ENCODE measurements at regions not wholly inside any gene's neighbourhood (a gene's known extent, or its start where the extent isn't known, plus 50 kb on each side); places are given as distances from the start of the nearest gene placed in this dataset.

- H3K27me3 Mint-ChIP-seq, result peaks cover 17% of the 10 kb centered on the region
- TF ChIP-seq CTCF (conservative IDR thresholded peaks at IDR 0.05), result no peak
- no peaks in the 10 kb centered on the region for H3K9me3 Mint-ChIP-seq
- no peaks in the 10 kb centered on the region for H3K36me3 Mint-ChIP-seq
- peaks cover 24% of the 10 kb centered on the region for H3K4me1 Mint-ChIP-seq (ENCODE audit: unreplicated experiment)
- H3K4me3 Mint-ChIP-seq, result no peak overlapping the region
- H3K27ac Mint-ChIP-seq, result no peak overlapping the region
- no peak for DNase-seq (ENCODE audit: extremely low spot score, unreplicated experiment)
Observed at GRCh38 chr11:131218542-131218941, 151.9 kb upstream of the NTM start.

GRCh38 chr11:131219646-131220045 lies 150.8 kb upstream of the NTM start:
- Mint-ChIP-seq H3K4me3 (no peak overlapping the region), H3K9me3 (no peaks in the 10 kb centered on the region), H3K27me3 (peaks cover 13% of the 10 kb centered on the region), H3K27ac (no peak overlapping the region), H3K36me3 (no peaks in the 10 kb centered on the region), H3K4me1 (ENCODE audit: unreplicated experiment) (peaks cover 34% of the 10 kb centered on the region)
- DNase-seq (ENCODE audit: extremely low spot score, unreplicated experiment), result no peak
- no peak for TF ChIP-seq CTCF (conservative IDR thresholded peaks at IDR 0.05)

GRCh38 chr11:131223198-131223991 lies 147.0 kb upstream of the NTM start:
- Mint-ChIP-seq H3K27ac (no peak overlapping the region), H3K27me3 (peaks cover 3% of the 10 kb centered on the region), H3K4me1 (ENCODE audit: unreplicated experiment) (peaks cover 27% of the 10 kb centered on the region), H3K4me3 (no peak overlapping the region), H3K36me3 (no peaks in the 10 kb centered on the region), H3K9me3 (no peaks in the 10 kb centered on the region)
- no peak for DNase-seq (ENCODE audit: extremely low spot score, unreplicated experiment)
- no peak for TF ChIP-seq CTCF (conservative IDR thresholded peaks at IDR 0.05)

DNA sequence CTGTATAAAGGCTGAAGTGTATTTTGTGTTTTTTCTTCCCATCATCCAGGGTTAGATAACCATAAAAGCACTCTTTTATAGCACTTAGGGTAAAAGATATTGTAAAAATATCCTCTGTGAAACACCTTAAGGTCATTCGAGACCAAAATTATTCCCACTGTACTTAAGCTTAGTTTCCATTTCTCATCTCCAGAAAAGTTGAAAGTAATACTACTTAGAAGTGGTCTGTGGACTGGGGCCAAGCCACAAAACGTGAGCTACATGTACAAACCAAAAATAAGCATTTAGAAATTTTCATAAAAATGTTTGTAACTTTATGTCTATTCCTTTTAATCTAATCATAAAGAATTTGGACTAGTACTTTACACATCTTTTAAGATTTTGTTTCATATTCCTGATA lies 142.0 kb upstream of the NTM start:
- Mint-ChIP-seq H3K27me3 (peaks cover 7% of the 10 kb centered on the region), H3K4me1 (ENCODE audit: unreplicated experiment) (peaks cover 26% of the 10 kb centered on the region), H3K27ac (no peak overlapping the region), H3K4me3 (no peak overlapping the region), H3K36me3 (no peaks in the 10 kb centered on the region), H3K9me3 (no peaks in the 10 kb centered on the region)
- no peak for TF ChIP-seq CTCF (conservative IDR thresholded peaks at IDR 0.05)
- no peak for DNase-seq (ENCODE audit: extremely low spot score, unreplicated experiment)

- Mint-ChIP-seq H3K27me3 (peaks cover 9% of the 10 kb centered on the region), H3K27ac (no peak overlapping the region), H3K4me1 (ENCODE audit: unreplicated experiment) (peaks cover 21% of the 10 kb centered on the region), H3K4me3 (no peak overlapping the region), H3K36me3 (no peaks in the 10 kb centered on the region), H3K9me3 (no peaks in the 10 kb centered on the region)
- TF ChIP-seq CTCF (conservative IDR thresholded peaks at IDR 0.05), result no peak
- no peak for DNase-seq (ENCODE audit: extremely low spot score, unreplicated experiment)
Observed at GRCh38 chr11:131229221-131229620, 141.2 kb upstream of the NTM start.
